BJ (cell line): ENCODE measurements at regions not wholly inside any gene's neighbourhood (a gene's known extent, or its start where the extent isn't known, plus 50 kb on each side); places are given as distances from the start of the nearest gene placed in this dataset.
"Not testable (repeated sequence)": the region's sequence is repeated elsewhere in the genome, so short reads cannot be mapped to it uniquely, and the experiment has no call there.

Source experiments
- CTCF ChIA-PET: fragments of 350-600 bp; formaldehyde crosslinking; extraction: SDS; loops from one replicate; lab custom pipeline; 2021; ENCODE audit warnings: antibody characterized with exemption, inconsistent platforms; lab: Yijun Ruan, JAX
- POLR2A ChIA-PET: fragments of 300-600 bp; sonication (Branson Sonifier 250); formaldehyde crosslinking; extraction: SDS; loops from one replicate; lab custom pipeline; 2021; ENCODE audit warnings: antibody characterized with exemption; lab: Charles Lee
- DNase-seq: peaks from one replicate; pipeline ENCODE4 v3.0.0-alpha.2; 2011; ENCODE audit warnings: low read depth
- H3K27me3 ChIP-seq: 2 replicates; pipeline ENCODE4 v1.6.0; 2011; ENCODE audit warnings: low read length; ENCODE audit not compliant: control insufficient read depth, insufficient read depth
- H3K36me3 ChIP-seq: 2 replicates; pipeline ENCODE4 v1.5.1; 2011; ENCODE audit warnings: low read length; ENCODE audit not compliant: control insufficient read depth, insufficient read depth
- H3K4me3 ChIP-seq: 2 replicates; pipeline ENCODE4 v1.5.1; 2011; ENCODE audit warnings: low read depth, mild to moderate bottlenecking, control low read depth, low read length
- CTCF ChIP-seq: IDR thresholded peaks from 2 replicates; pipeline ENCODE4 v1.5.1; 2011; ENCODE audit warnings: low read depth, mild to moderate bottlenecking, control low read depth, inconsistent platforms, low read length, moderate library complexity; ENCODE audit not compliant: insufficient read depth

GRCh38 chr5:5751498-5751897, 329.0 kb downstream of the ICE1 start:
- H3K4me3 ChIP-seq = no peak overlapping the region
- H3K36me3 ChIP-seq = no peaks in the 10 kb centered on the region
- ChIA-PET POLR2A (no interaction called here), CTCF (no interaction called here)
- H3K27me3 ChIP-seq = no peaks in the 10 kb centered on the region
- no peak for TF ChIP-seq CTCF
- DNase-seq = no peak

- ChIA-PET POLR2A (no interaction called here), CTCF (no interaction called here)
- H3K36me3 ChIP-seq = no peaks in the 10 kb centered on the region
- DNase-seq = no peak
- H3K4me3 ChIP-seq = no peak overlapping the region
- no peak for TF ChIP-seq CTCF
- no peaks in the 10 kb centered on the region for H3K27me3 ChIP-seq
These were observed 318.9 kb downstream of the ICE1 start for GRCh38 chr5:5741418-5741817.

- no peaks in the 10 kb centered on the region for H3K27me3 ChIP-seq
- no peak for DNase-seq
- ChIA-PET CTCF (no interaction called here), POLR2A (no interaction called here)
- H3K36me3 ChIP-seq = no peaks in the 10 kb centered on the region
- no peak for TF ChIP-seq CTCF
- no peak overlapping the region for H3K4me3 ChIP-seq
These were observed 317.0 kb downstream of the ICE1 start for GRCh38 chr5:5739490-5739945.

GRCh38 chr5:5738797-5739489, 316.5 kb downstream of the ICE1 start:
- ChIA-PET CTCF (no interaction called here), POLR2A (no interaction called here)
- Histone ChIP-seq H3K27me3 (no peaks in the 10 kb centered on the region), H3K4me3 (no peak overlapping the region), H3K36me3 (no peaks in the 10 kb centered on the region)
- no peak for DNase-seq
- no peak for TF ChIP-seq CTCF

- Histone ChIP-seq H3K27me3 (no peaks in the 10 kb centered on the region), H3K36me3 (no peaks in the 10 kb centered on the region), H3K4me3 (no peak overlapping the region)
- TF ChIP-seq CTCF = no peak
- POLR2A ChIA-PET = no interaction called here
- CTCF ChIA-PET = no interaction called here
- DNase-seq = no peak
These were observed 313.5 kb downstream of the ICE1 start for GRCh38 chr5:5736007-5736406.

GRCh38 chr5:5733058-5733457, 310.6 kb downstream of the ICE1 start:
- H3K36me3 ChIP-seq, H3K27me3 ChIP-seq, POLR2A ChIA-PET, H3K4me3 ChIP-seq, DNase-seq, CTCF ChIA-PET: not testable (repeated sequence)
